ENCODE measurements at regions not wholly inside any gene's neighbourhood (a gene's known extent, or its start where the extent isn't known, plus 50 kb on each side); places are given as distances from the start of the nearest gene placed in this dataset.

GRCh38 chr1:208631092-208631491, 386.9 kb upstream of the PLXNA2 start:
- H3K4me1 ChIP-seq (ENCODE audit: insufficient read depth, low read length): no peaks in the 10 kb centered on the region
- H3K79me2 ChIP-seq (ENCODE audit: insufficient read depth, low read length): no peaks in the 10 kb centered on the region
- no peak for TF ChIP-seq EZH2 (IDR thresholded peaks at IDR 0.05; ENCODE audit: borderline replicate concordance, low read depth, low read length, severe bottlenecking)
- no peaks in the 10 kb centered on the region for H4K20me1 ChIP-seq (ENCODE audit: insufficient read depth, low read length)
- ATAC-seq (ENCODE audit: insufficient read depth, low read depth) (no peak), DNase-seq (no peak)
- no peak overlapping the region for H3K9ac ChIP-seq (ENCODE audit: low read depth, low read length)
- no peak overlapping the region for H3K4me2 ChIP-seq (ENCODE audit: insufficient read depth, low read length)
- H3K27ac ChIP-seq (ENCODE audit: low read length): no peak overlapping the region
- no peak overlapping the region for H3K4me3 ChIP-seq (ENCODE audit: low read depth in 1 of 2, low read length in 2 of 2)
- no peak overlapping the region for H2AFZ ChIP-seq (ENCODE audit: low read depth, low read length)
- H3K36me3 ChIP-seq (ENCODE audit: insufficient read depth, low read length): no peaks in the 10 kb centered on the region
- H3K27me3 ChIP-seq (ENCODE audit: insufficient read depth, low read length, poor library complexity): peaks cover 11% of the 10 kb centered on the region
- H3K9me3 ChIP-seq (ENCODE audit: insufficient read depth, low read length, severe bottlenecking): no peaks in the 10 kb centered on the region

GRCh38 chr1:208631506-208631905, 387.3 kb upstream of the PLXNA2 start:
- no peaks in the 10 kb centered on the region for H3K36me3 ChIP-seq (ENCODE audit: insufficient read depth, low read length)
- DNase-seq: no peak

GRCh38 chr1:208634346-208635140, 390.4 kb upstream of the PLXNA2 start:
- DNase-seq: no peak
- no peak for ATAC-seq (ENCODE audit: insufficient read depth, low read depth)
- no peaks in the 10 kb centered on the region for H3K79me2 ChIP-seq (ENCODE audit: insufficient read depth, low read length)
- no peak overlapping the region for H3K9ac ChIP-seq (ENCODE audit: low read depth, low read length)
- TF ChIP-seq EZH2 (IDR thresholded peaks at IDR 0.05; ENCODE audit: borderline replicate concordance, low read depth, low read length, severe bottlenecking) (no peak), CTCF (IDR thresholded peaks at IDR 0.05; ENCODE audit: borderline replicate concordance, extremely low read depth, low read length, poor library complexity, severe bottlenecking) (no peak)
- no peak overlapping the region for H3K4me3 ChIP-seq (ENCODE audit: low read depth in 1 of 2, low read length in 2 of 2)
- no peaks in the 10 kb centered on the region for H3K9me3 ChIP-seq (ENCODE audit: insufficient read depth, low read length, severe bottlenecking)
- H3K4me1 ChIP-seq (ENCODE audit: insufficient read depth, low read length): no peaks in the 10 kb centered on the region
- no peak overlapping the region for H3K27ac ChIP-seq (ENCODE audit: low read length)
- no peak overlapping the region for H2AFZ ChIP-seq (ENCODE audit: low read depth, low read length)
- H3K27me3 ChIP-seq (ENCODE audit: insufficient read depth, low read length, poor library complexity): peaks cover 11% of the 10 kb centered on the region
- H4K20me1 ChIP-seq (ENCODE audit: insufficient read depth, low read length): no peaks in the 10 kb centered on the region
- no peak overlapping the region for H3K4me2 ChIP-seq (ENCODE audit: insufficient read depth, low read length)
- no peaks in the 10 kb centered on the region for H3K36me3 ChIP-seq (ENCODE audit: insufficient read depth, low read length)

More at GRCh38 chr1:208631506-208631905, 387.3 kb upstream of the PLXNA2 start:
- Histone ChIP-seq H3K27ac (ENCODE audit: low read length) (no peak overlapping the region), H3K9me3 (ENCODE audit: insufficient read depth, low read length, severe bottlenecking) (no peaks in the 10 kb centered on the region), H2AFZ (ENCODE audit: low read depth, low read length) (no peak overlapping the region), H3K9ac (ENCODE audit: low read depth, low read length) (no peak overlapping the region), H3K27me3 (ENCODE audit: insufficient read depth, low read length, poor library complexity) (peaks cover 11% of the 10 kb centered on the region), H3K4me2 (ENCODE audit: insufficient read depth, low read length) (no peak overlapping the region), H3K4me3 (ENCODE audit: low read depth in 1 of 2, low read length in 2 of 2) (no peak overlapping the region), H4K20me1 (ENCODE audit: insufficient read depth, low read length) (no peaks in the 10 kb centered on the region), H3K4me1 (ENCODE audit: insufficient read depth, low read length) (no peaks in the 10 kb centered on the region), H3K79me2 (ENCODE audit: insufficient read depth, low read length) (no peaks in the 10 kb centered on the region)
- ATAC-seq (ENCODE audit: insufficient read depth, low read depth): no peak
- TF ChIP-seq CTCF (IDR thresholded peaks at IDR 0.05; ENCODE audit: borderline replicate concordance, extremely low read depth, low read length, poor library complexity, severe bottlenecking) (no peak), EZH2 (IDR thresholded peaks at IDR 0.05; ENCODE audit: borderline replicate concordance, low read depth, low read length, severe bottlenecking) (no peak)

- Histone ChIP-seq H2AFZ (ENCODE audit: low read depth, low read length) (no peak overlapping the region), H3K4me3 (ENCODE audit: low read depth in 1 of 2, low read length in 2 of 2) (no peak overlapping the region), H3K4me2 (ENCODE audit: insufficient read depth, low read length) (no peak overlapping the region), H3K9ac (ENCODE audit: low read depth, low read length) (no peak overlapping the region), H4K20me1 (ENCODE audit: insufficient read depth, low read length) (no peaks in the 10 kb centered on the region), H3K79me2 (ENCODE audit: insufficient read depth, low read length) (no peaks in the 10 kb centered on the region), H3K9me3 (ENCODE audit: insufficient read depth, low read length, severe bottlenecking) (no peaks in the 10 kb centered on the region), H3K27ac (ENCODE audit: low read length) (no peak overlapping the region), H3K27me3 (ENCODE audit: insufficient read depth, low read length, poor library complexity) (peaks cover 11% of the 10 kb centered on the region), H3K4me1 (ENCODE audit: insufficient read depth, low read length) (no peaks in the 10 kb centered on the region), H3K36me3 (ENCODE audit: insufficient read depth, low read length) (no peaks in the 10 kb centered on the region)
- DNase-seq (no peak), ATAC-seq (ENCODE audit: insufficient read depth, low read depth) (no peak)
- no peak for TF ChIP-seq CTCF (IDR thresholded peaks at IDR 0.05; ENCODE audit: borderline replicate concordance, extremely low read depth, low read length, poor library complexity, severe bottlenecking)
- no peak for TF ChIP-seq EZH2 (IDR thresholded peaks at IDR 0.05; ENCODE audit: borderline replicate concordance, low read depth, low read length, severe bottlenecking)
Observed at GRCh38 chr1:208637181-208637580, 393.0 kb upstream of the PLXNA2 start.

Measured in DND-41 (cell line).